GM19463 (cell line): ENCODE measurements at regions not wholly inside any gene's neighbourhood (a gene's known extent, or its start where the extent isn't known, plus 50 kb on each side); places are given as distances from the start of the nearest gene placed in this dataset.
A peak's percentile ranks its signal among the peaks of the same experiment; 100 is the strongest.

Experiments
- ATAC-seq: cut with Tn5 transposase; IDR thresholded peaks from one replicate; pipeline ENCODE4 v1.9.1; 2021; ENCODE audit warnings: mild to moderate bottlenecking, moderate library complexity; ENCODE audit not compliant: unreplicated experiment

DNA sequence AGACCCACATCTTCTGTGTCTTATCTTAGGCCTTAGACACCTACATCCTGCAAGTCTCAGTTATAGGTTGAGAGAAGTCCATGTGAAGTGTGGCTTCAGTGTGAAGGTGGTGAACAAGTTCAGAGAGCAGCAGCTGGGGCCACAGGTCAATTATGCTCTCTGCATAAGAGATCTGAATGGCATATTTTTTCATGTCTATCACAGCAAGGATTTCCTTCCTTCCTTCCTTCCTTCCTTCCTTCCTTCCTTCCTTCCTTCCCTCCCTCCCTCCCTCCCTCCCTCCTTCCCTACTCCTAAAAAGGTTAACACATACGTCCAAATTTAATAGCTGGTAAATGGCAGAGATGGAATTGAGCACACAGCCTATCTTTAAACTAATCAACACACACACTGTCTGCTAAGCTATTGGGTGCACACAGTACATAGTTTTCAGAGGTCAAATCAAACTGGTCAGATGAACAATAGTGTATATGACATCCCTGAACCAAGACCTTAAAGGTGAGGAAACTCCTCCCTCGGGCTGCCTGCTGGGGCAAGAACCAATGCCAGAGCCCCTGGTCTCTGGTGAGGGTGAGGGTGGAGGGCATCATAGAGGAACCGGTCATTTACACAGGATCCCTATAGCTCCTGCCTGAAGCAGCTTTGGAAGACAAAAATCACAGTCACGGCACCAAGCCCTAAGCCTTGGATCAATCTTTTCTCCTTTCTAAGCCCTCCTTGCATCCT, 240.9 kb downstream of the ICOS start:
- peak; percentile 21 for ATAC-seq

- peak; percentile 84 for ATAC-seq
Measured at GRCh38 chr2:204177977-204178522, 241.5 kb downstream of the ICOS start.

DNA sequence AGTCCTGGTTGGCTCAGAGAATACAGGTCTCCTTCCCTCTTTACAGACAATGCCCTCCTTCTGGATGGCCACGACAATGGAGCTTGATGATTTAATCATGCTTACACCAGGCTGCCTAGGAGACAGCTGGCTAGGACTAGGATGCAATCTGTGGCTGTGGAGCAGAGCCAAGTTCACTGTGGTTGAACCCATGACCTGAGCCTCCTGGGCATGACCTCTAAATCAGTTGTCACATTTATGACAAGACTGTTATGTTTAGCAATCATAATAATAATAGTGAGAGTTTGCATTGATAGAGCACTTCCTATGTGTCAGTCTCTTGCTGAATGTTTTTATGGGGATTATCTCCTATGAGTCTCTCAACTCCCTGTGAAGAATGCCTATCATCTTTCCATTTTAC, 244.1 kb downstream of the ICOS start:
- ATAC-seq, result no peak

DNA sequence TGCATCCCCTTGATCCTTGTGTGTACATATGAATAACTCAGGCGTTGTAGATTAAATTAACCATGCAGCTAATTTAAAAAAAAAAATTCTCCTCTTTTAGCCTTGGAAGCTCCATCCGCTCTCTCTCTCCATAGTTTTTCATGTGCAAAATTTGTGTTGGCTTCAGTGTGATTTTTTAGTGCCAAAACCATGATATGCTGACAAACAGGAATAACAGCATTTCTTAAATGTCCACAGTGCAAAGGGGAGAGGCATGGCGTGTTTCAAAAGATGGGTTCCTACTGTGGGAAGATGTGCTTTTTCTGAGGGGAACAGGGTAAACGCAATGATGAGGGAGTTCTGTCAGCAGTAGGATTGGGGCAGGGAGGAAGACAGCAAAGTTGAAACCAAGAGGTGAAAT, 247.0 kb downstream of the ICOS start:
- ATAC-seq, result no peak

DNA sequence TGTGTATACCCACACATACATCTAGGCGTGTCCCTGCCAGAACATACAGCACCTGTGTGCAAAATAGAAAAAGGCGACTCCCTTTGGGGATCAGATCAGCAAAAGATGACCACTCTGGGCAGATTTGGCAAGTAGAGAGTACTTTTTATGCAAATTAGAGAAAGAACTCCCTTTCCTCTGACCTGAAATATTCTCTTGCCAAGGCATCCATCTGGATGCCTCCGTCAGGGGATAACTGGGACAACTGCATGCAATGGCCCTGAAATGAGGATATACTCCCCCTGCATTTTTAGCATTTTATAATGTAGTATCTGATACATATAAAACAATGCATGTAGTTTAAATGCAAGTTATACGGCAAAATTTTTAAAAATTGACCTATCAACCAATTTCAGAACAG, 247.7 kb downstream of the ICOS start:
- no peak for ATAC-seq

DNA sequence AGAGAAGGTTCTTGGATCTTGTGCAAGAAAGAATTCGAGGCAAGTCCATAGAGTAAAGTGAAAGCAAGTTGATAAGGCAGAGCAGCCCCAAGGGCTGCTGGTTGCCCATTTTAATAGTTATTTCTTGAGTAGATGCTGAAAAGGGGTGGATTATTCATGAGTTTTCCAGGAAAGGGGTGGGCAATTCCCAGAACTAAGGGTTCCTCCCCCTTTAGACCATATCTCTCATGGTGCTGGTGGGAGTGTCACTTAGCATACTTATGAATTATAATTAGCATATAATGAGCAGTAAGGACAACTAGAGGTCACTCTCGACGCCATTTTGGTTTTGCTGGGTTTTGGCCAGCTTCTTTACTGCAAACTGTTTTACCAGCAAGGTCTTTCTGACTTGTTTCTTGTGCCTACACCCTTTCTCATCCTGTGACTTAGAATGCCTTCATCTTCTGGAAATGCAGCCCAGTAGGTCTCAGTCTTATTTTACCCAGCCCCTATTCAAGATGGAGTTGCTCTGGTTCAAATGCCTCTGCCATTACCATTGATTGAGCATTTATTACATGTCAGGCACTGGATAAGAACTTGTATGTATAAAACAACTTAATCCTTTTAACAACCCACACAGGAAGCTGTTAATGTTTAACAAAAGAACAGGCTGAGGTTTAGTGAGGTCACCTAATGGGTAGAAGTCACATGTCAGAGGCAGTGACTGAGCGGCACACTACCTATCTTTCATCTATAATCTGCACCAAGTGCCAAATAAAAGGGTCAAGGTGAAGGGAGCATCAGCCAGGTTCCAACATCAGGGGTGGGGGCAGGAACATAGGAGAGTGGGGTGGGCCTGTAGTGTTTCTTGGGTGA, 250.9 kb downstream of the ICOS start:
- peak; percentile 96 for ATAC-seq

DNA sequence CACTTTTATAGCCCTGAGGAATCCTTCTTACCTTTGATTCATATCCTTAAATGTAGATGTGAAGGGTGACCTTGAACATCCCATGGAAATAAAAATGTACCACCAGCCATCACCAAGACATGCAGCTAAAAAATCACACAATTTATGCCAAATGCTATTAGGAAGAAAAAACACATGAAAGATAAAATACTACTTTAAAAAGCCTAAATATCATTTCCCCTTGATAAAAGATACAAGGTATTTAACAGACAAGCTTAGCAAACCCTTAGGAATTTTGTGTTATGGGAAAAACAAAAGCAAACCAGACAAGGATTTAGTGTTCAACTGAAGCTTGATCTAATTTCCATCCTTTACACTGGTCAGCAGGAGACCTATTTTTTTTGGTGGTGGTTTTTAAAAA, 255.0 kb downstream of the ICOS start:
- ATAC-seq, result no peak

DNA sequence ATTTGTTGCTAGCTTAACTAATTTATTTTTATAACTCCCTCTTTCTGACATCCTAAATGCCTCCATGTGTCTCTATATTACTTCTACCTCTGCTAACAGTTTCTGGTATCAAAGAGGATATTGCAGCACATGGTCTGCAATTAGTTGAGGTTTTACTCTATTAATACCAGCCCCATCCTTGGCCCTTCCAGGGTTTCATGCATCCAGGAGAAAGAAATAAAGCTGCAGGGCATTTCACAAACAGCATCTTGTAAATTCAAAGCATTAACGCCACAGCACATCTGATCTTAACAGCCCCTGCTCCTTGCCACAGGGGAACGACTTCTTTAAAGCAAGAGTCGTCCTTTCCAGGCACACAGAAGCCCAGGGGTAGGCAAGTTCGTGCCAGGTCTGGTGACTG, 258.9 kb downstream of the ICOS start:
- ATAC-seq, result no peak

GRCh38 chr2:204197336-204198005, 260.9 kb downstream of the ICOS start:
- ATAC-seq, result no peak

DNA sequence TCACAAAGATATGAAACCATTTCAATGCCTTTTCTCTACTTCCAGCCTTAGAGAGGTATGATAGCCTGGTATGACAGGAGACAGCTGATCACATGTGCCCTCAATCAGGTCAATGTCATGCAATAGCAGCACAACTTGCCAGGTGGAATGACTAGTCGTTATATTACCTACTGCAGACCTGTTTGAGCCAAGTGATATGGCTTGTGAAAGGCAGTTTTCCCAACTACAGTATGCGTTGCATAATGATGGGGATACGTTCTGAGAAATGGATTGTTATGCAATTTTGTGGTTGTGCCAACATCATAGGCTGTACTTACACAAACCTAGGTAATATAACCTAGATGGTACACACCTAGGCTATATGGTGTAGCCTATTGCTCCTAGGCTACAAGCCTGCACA, 262.8 kb downstream of the ICOS start:
- ATAC-seq, result no peak

GRCh38 chr2:204201507-204201906, 264.9 kb downstream of the ICOS start:
- no peak for ATAC-seq

GRCh38 chr2:204202253-204202652, 265.7 kb downstream of the ICOS start:
- no peak for ATAC-seq

DNA sequence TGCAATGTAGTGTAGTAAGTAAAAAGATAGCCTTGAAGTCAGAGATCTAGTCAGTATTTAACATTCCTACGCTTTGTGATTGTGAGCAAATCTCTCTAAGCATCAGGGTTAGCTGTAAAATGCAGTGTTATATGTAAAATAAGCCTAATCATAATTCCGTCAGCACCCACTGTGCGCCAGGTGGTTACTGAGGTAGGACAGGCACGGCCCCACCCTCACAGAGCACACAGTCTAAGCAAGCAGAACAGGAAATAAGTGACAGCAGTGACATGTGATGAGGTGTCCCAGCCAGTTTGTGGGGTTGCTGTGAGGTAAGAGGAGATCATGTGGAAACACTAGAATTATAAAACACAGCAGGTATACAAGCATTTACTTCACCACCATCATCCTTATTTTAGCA, 267.1 kb downstream of the ICOS start:
- no peak for ATAC-seq

DNA sequence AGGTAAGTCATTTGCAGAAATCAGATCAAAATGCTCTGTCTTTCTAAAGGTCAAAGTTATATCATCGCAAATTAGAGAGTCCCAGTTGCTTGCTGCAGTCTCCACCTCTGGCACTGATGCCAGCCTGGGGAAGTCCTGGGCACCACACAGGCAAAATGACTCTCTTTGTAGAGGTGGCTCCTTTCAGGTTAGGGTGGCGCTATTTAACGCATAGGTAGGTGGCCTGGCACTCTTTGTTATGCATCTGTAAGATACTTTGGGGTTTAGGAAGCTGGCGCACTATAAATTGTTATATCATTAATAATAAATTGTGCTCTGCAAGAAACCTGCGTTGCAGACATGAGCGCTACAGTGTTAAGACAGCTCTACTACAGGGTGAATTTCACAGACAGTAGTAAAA, 268.5 kb downstream of the ICOS start:
- no peak for ATAC-seq

GRCh38 chr2:204205538-204205937, 269.0 kb downstream of the ICOS start:
- ATAC-seq, result no peak

GRCh38 chr2:204207866-204208265, 271.3 kb downstream of the ICOS start:
- ATAC-seq, result no peak

GRCh38 chr2:204213588-204213987, 277.0 kb downstream of the ICOS start:
- ATAC-seq, result no peak

- ATAC-seq, result no peak
Measured at GRCh38 chr2:204218040-204218439, 281.5 kb downstream of the ICOS start.

DNA sequence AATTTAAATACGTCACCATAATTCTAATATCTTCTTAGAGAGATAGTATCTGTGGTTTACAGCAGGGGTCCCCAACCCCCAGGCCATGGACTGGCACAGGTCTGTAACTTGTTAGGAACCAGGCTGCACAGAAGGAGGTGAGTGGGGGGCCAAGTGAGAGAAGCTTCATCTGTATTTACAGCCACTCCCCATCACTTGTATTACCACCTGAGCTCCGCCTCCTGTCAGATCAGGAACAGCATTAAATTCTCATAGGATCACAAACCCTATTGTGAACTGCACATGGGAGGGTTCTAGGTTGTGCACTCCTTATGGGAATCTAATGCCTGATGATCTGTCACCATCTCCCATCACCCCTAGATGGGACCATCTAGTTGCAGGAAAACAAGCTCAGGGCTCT, 282.6 kb downstream of the ICOS start:
- ATAC-seq, result no peak

DNA sequence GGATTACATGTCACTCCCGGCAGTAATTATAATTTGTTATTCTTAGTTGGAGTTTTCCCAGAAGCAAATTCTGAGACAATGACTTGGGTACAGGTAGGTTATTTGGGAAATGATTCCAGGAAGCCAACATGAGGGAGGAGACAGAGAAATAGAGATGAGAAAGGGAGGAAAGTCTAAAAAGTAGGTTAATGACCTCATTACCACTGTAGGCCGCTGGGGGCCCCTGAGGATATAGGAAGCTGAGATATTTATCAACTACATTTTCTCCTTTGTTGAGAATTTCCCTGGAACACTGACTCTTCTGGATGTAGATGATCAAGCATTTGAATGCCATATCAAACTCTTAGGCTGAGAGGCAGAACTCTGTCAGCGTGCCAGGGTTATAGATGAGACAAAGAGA, 284.3 kb downstream of the ICOS start:
- no peak for ATAC-seq

DNA sequence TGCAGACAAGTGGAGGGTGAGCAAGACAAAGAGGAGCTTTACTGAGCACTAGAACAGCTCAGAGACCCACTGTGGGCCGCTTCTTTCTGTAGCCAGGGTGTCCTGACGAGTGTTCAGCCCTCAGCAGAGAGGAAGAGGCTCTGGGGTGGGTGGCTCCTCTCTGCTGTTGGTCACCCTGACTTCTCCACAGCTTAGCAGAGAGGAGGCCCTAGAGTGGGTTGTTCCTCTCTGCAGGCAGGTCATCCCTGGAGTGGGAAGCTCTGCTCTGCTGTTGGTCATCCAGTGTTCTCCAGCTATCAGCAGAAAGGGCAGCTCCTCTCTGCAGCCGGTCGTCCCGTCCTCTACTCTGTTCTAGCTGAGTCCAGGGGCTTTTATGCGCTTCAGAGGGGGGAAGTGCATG, 286.5 kb downstream of the ICOS start:
- ATAC-seq, result no peak

- no peak for ATAC-seq
Measured at GRCh38 chr2:204223544-204223943, 287.0 kb downstream of the ICOS start.
